Astrocyte (in vitro differentiated cells and primary cell): ENCODE measurements at regions not wholly inside any gene's neighbourhood (a gene's known extent, or its start where the extent isn't known, plus 50 kb on each side); places are given as distances from the start of the nearest gene placed in this dataset.
"Not testable (repeated sequence)": the region's sequence is repeated elsewhere in the genome, so short reads cannot be mapped to it uniquely, and the experiment has no call there.

Source experiments
- DNase-seq: peaks from one replicate; pipeline ENCODE4 v3.0.0-alpha.2; 2010; ENCODE audit warnings: low read depth
- FAIRE-seq: peaks from 2 replicates; lab custom pipeline; 2011; peaks lifted over from hg19 to GRCh38; lab: Jason Lieb, UNC
- H2AFZ ChIP-seq: 2 replicates; pipeline ENCODE4 v1.6.0; 2012; ENCODE audit warnings: low read depth, low read length, inconsistent platforms
- H3K27ac ChIP-seq: 2 replicates; pipeline ENCODE4 v1.5.1; 2011; ENCODE audit warnings: low read depth, low read length, inconsistent platforms
- H3K27me3 ChIP-seq: 2 replicates; pipeline ENCODE4 v1.6.0; 2011; ENCODE audit warnings: low read length, inconsistent platforms; ENCODE audit not compliant: insufficient read depth
- H3K36me3 ChIP-seq: 2 replicates; pipeline ENCODE4 v1.5.1; 2011; ENCODE audit warnings: low read length, inconsistent platforms; ENCODE audit not compliant: insufficient read depth
- H3K4me1 ChIP-seq: 2 replicates; pipeline ENCODE4 v1.5.1; 2011; ENCODE audit warnings: low read length, inconsistent platforms; ENCODE audit not compliant: insufficient read depth
- H3K4me2 ChIP-seq: 2 replicates; pipeline ENCODE4 v1.6.0; 2012; ENCODE audit warnings: low read length, inconsistent platforms
- H3K4me3 ChIP-seq: 2 replicates; pipeline ENCODE4 v1.5.1; 2011; ENCODE audit warnings: low read depth, mild to moderate bottlenecking, low read length, inconsistent platforms; ENCODE audit not compliant: insufficient read depth
- H3K79me2 ChIP-seq: 2 replicates; pipeline ENCODE4 v1.6.0; 2012; ENCODE audit warnings: mild to moderate bottlenecking, low read length, inconsistent platforms; ENCODE audit not compliant: insufficient read depth
- H3K9ac ChIP-seq: 2 replicates; pipeline ENCODE4 v1.6.0; 2012; ENCODE audit warnings: mild to moderate bottlenecking, low read length, inconsistent platforms
- H3K9me3 ChIP-seq: 2 replicates; pipeline ENCODE4 v1.5.1; 2012; ENCODE audit warnings: low read depth, mild to moderate bottlenecking, low read length, inconsistent platforms; ENCODE audit not compliant: insufficient read depth
- H4K20me1 ChIP-seq: 2 replicates; pipeline ENCODE4 v1.6.0; 2012; ENCODE audit warnings: low read length, inconsistent platforms; ENCODE audit not compliant: insufficient read depth
- H3K27ac Mint-ChIP-seq: one replicate; pipeline ENCODE4 v1.8.0; 2021; ENCODE audit warnings: mild to moderate bottlenecking, mixed read lengths; ENCODE audit not compliant: unreplicated experiment
- H3K27me3 Mint-ChIP-seq: one replicate; pipeline ENCODE4 v1.8.0; 2021; ENCODE audit warnings: low read depth, mixed read lengths; ENCODE audit not compliant: unreplicated experiment
- H3K36me3 Mint-ChIP-seq: one replicate; pipeline ENCODE4 v1.8.0; 2021; ENCODE audit warnings: low read depth, mixed read lengths; ENCODE audit not compliant: unreplicated experiment
- H3K4me1 Mint-ChIP-seq: one replicate; pipeline ENCODE4 v1.8.0; 2021; ENCODE audit warnings: low read depth, mixed read lengths; ENCODE audit not compliant: unreplicated experiment
- H3K4me3 Mint-ChIP-seq: one replicate; pipeline ENCODE4 v1.8.0; 2021; ENCODE audit warnings: mild to moderate bottlenecking, moderate library complexity, mixed read lengths; ENCODE audit not compliant: unreplicated experiment
- H3K9me3 Mint-ChIP-seq: one replicate; pipeline ENCODE4 v1.8.0; 2021; ENCODE audit warnings: mild to moderate bottlenecking, mixed read lengths; ENCODE audit not compliant: unreplicated experiment
- CTCF ChIP-seq: IDR thresholded peaks from 2 replicates; pipeline ENCODE4 v1.5.1; 2011; ENCODE audit warnings: low read depth, mild to moderate bottlenecking, inconsistent platforms, low read length, moderate library complexity; ENCODE audit not compliant: insufficient read depth
- EZH2 ChIP-seq: IDR thresholded peaks from 2 replicates; pipeline ENCODE4 v1.6.1; 2012; ENCODE audit warnings: mild to moderate bottlenecking, low read length, inconsistent platforms; ENCODE audit not compliant: insufficient read depth

- Histone ChIP-seq H3K4me3 (no peak overlapping the region), H3K9me3 (no peaks in the 10 kb centered on the region), H3K79me2 (no peaks in the 10 kb centered on the region), H3K4me1 (no peaks in the 10 kb centered on the region), H2AFZ (no peak overlapping the region), H3K27ac (no peak overlapping the region), H3K9ac (no peak overlapping the region), H4K20me1 (no peaks in the 10 kb centered on the region), H3K36me3 (no peaks in the 10 kb centered on the region), H3K4me2 (no peak overlapping the region), H3K27me3 (no peaks in the 10 kb centered on the region)
- Mint-ChIP-seq H3K9me3 (peaks cover 3% of the 10 kb centered on the region), H3K27ac (no peak overlapping the region), H3K4me1 (no peaks in the 10 kb centered on the region), H3K4me3 (no peak overlapping the region), H3K36me3 (no peaks in the 10 kb centered on the region), H3K27me3 (no peaks in the 10 kb centered on the region)
- DNase-seq (no peak), FAIRE-seq (no peak)
- TF ChIP-seq CTCF, result no peak
- no peak for TF ChIP-seq EZH2
Measured at GRCh38 chr9:24059651-24060050, 233.6 kb upstream of the ELAVL2 start.

- Histone ChIP-seq H3K9me3 (no peaks in the 10 kb centered on the region), H3K27ac (no peak overlapping the region), H3K4me1 (no peaks in the 10 kb centered on the region), H2AFZ (no peak overlapping the region), H3K9ac (no peak overlapping the region), H4K20me1 (no peaks in the 10 kb centered on the region), H3K27me3 (no peaks in the 10 kb centered on the region), H3K4me3 (no peak overlapping the region), H3K36me3 (no peaks in the 10 kb centered on the region), H3K79me2 (no peaks in the 10 kb centered on the region), H3K4me2 (no peak overlapping the region)
- TF ChIP-seq CTCF, result no peak
- TF ChIP-seq EZH2, result no peak
- no peak overlapping the region for H3K4me3 Mint-ChIP-seq
- no peaks in the 10 kb centered on the region for H3K36me3 Mint-ChIP-seq
- no peak for FAIRE-seq
- H3K9me3 Mint-ChIP-seq, result peaks cover 5% of the 10 kb centered on the region
- H3K4me1 Mint-ChIP-seq, result peaks cover 2% of the 10 kb centered on the region
- H3K27ac Mint-ChIP-seq, result no peak overlapping the region
- DNase-seq, result no peak
- no peaks in the 10 kb centered on the region for H3K27me3 Mint-ChIP-seq
Measured at GRCh38 chr9:24051587-24051986, 225.5 kb upstream of the ELAVL2 start.

- not testable (repeated sequence) for H2AFZ ChIP-seq, H3K36me3 Mint-ChIP-seq, H4K20me1 ChIP-seq, H3K4me1 Mint-ChIP-seq, H3K4me3 Mint-ChIP-seq, H3K36me3 ChIP-seq, H3K4me1 ChIP-seq, H3K9ac ChIP-seq, DNase-seq, H3K27me3 ChIP-seq, FAIRE-seq, H3K27me3 Mint-ChIP-seq, H3K4me2 ChIP-seq, H3K27ac Mint-ChIP-seq, H3K79me2 ChIP-seq, H3K4me3 ChIP-seq, H3K27ac ChIP-seq, H3K9me3 ChIP-seq, H3K9me3 Mint-ChIP-seq
Measured at GRCh38 chr9:24050239-24050638, 224.2 kb upstream of the ELAVL2 start.
